ENCODE measurements at regions not wholly inside any gene's neighbourhood (a gene's known extent, or its start where the extent isn't known, plus 50 kb on each side); places are given as distances from the start of the nearest gene placed in this dataset.

DNA sequence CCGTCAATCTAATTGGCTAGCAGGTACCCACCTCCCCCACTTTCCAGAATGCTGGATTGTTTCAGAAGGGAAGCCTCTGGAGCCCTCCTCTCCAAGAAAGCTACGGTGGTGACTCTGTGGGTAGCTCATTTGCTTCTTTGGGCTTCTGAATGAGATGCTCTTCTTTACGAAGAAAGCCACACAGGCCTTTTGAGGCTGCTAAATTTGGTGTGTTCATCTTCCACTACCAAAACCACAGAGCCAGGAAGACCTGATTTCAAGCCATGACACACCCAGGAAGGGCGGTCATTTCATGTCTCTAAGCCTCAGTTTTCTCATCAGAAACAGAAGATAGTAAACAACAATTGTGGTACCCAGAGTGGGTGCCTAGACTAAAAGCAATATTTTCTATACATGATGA lies 901.2 kb downstream of the KCNMA1 start:
- DNase-seq (ENCODE audit: low read depth in 4 of 4, low spot score in 2 of 4): no peak

DNA sequence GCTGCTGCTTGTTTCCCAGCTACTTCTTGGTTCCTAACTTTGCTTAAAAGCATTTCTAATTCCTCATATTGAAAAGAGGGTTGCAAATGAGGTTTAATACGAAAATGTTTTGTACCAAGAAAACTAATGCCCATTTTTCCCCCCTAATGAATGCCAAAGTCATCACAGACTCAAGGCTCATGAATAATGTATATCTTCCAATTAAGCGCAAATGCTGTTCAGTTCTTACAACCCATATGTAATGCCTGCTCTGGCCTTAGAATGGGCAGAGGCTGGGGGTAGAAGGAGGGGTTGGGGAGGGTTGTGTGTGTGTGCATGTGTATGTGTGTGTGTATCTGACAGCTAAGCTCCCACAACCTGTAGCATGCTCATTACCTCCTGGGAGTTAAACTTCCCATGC lies 901.7 kb downstream of the KCNMA1 start:
- no peak for DNase-seq (ENCODE audit: low read depth in 4 of 4, low spot score in 2 of 4)

DNA sequence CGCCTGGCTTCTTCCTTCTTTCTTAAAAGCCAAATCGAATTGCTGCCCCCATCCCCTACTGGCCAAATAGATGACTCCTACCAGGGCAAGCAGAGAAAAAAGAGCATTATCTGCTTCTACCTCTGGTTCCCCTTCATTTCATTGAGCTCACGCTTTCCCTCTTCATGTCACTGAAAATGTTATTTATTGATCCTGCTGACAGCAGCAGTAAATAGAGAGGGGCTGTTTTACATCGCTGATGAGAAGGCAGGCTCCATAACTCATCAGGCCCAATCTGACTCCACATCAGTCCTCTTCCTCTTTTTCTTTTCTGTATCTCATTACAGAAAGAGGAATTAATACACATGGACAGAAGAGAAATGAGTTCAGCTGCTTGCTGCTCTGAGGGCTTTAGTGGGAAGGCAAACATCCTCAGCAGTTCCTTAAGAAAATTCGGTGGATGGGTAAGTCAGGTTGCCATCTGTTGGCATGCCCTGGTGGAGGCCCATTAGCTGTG lies 904.1 kb downstream of the KCNMA1 start:
- no peak for DNase-seq (ENCODE audit: low read depth in 4 of 4, low spot score in 2 of 4)

GRCh38 chr10:76732306-76732705 lies 905.3 kb downstream of the KCNMA1 start:
- DNase-seq (ENCODE audit: low read depth in 4 of 4, low spot score in 2 of 4): no peak

- peak; percentile 5 to 21 (median 10) for DNase-seq (ENCODE audit: low read depth in 4 of 4, low spot score in 2 of 4)
Measured at GRCh38 chr10:76729841-76730487, 907.6 kb downstream of the KCNMA1 start.

GRCh38 chr10:76729346-76729745 lies 908.3 kb downstream of the KCNMA1 start:
- no peak for DNase-seq (ENCODE audit: low read depth in 4 of 4, low spot score in 2 of 4)

DNA sequence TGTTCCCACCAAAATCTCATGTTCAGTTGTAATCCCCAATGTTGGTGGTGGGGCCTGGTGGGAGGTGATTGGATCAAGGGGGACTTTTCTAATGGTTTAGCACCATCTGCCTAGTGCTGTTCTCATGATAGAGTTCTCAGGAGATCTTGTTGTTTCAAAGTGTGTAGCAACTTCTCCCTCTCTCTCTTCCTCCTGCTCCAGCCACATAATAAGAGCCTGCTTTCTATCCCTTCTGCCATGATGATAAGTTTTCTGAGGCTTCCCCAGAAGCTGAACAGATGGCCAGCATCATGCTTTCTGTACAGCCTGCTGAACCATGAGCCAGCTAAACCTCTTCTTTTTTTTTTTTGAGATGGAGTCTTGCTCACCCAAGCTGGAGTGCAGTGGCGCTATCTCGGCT lies 910.6 kb downstream of the KCNMA1 start:
- DNase-seq (ENCODE audit: low read depth in 4 of 4, low spot score in 2 of 4): no peak

GRCh38 chr10:76723844-76724243 lies 913.8 kb downstream of the KCNMA1 start:
- no peak for DNase-seq (ENCODE audit: low read depth in 4 of 4, low spot score in 2 of 4)

- DNase-seq (ENCODE audit: low read depth in 4 of 4, low spot score in 2 of 4): no peak
Measured at GRCh38 chr10:76721891-76722505, 915.6 kb downstream of the KCNMA1 start.

DNA sequence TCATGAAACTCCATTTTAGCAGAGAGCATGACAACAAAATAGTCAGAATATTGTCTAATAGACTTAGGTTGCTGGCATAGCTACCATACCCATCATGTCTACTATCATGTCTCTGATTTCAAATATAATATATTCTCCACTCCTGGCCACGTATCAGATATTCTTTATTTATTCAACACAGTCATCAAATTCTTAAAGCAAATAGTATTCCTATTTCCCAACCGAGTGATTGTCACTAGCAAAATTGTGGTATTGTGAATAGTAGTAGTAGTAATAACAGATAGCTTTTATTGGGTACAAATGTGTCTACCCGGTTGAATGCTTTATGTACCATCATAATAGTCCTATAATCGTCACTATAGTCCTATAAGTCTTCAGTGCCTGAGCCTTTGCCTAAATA lies 918.6 kb downstream of the KCNMA1 start:
- DNase-seq (ENCODE audit: low read depth in 4 of 4, low spot score in 2 of 4): no peak

GRCh38 chr10:76717141-76717540 lies 920.5 kb downstream of the KCNMA1 start:
- DNase-seq (ENCODE audit: low read depth in 4 of 4, low spot score in 2 of 4): no peak

- no peak for DNase-seq (ENCODE audit: low read depth in 4 of 4, low spot score in 2 of 4)
Measured at GRCh38 chr10:76711222-76711997, 926.2 kb downstream of the KCNMA1 start.

DNA sequence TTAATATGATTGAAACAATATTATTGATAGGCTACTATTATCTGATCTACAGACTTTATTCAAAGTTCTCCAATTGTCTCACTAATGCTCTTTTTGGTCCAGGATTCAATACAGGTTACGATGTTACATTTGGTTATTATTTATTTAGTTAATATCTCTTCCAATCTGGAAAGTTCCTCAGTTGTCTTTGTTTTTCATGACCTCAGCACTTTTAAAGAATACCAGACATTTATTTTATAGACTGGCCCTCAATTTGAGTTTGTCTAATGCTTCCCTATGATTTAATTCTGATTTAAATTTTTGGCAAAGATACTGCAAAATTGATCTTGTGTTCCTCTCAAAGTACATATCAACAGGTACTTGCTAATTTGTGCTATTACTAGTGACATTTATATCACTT lies 937.4 kb downstream of the KCNMA1 start:
- DNase-seq (ENCODE audit: low read depth in 4 of 4, low spot score in 2 of 4): no peak

DNA sequence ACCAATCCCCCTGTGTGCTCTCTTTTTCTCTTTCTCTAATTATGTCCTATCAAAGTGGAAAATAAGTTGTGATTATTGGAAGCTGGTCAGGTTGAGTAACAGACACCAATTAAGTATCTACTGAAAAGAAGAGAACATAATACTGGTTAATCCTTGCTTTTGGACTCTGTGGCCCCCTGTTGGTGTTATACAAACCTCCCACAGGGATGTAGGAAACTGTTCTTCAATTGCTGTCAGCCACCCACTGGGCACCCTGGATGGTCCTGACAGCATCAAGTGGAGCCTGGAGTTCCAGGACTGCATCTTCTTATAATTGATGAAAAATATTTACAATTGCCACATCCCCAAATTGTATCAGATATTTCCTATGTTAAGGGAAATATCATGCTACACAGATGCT lies 939.7 kb downstream of the KCNMA1 start:
- DNase-seq (ENCODE audit: low read depth in 4 of 4, low spot score in 2 of 4): no peak

- no peak for DNase-seq (ENCODE audit: low read depth in 4 of 4, low spot score in 2 of 4)
Measured at GRCh38 chr10:76695069-76695468, 942.5 kb downstream of the KCNMA1 start.

GRCh38 chr10:76686201-76686600 lies 951.4 kb downstream of the KCNMA1 start:
- DNase-seq (ENCODE audit: low read depth in 4 of 4, low spot score in 2 of 4): no peak

DNA sequence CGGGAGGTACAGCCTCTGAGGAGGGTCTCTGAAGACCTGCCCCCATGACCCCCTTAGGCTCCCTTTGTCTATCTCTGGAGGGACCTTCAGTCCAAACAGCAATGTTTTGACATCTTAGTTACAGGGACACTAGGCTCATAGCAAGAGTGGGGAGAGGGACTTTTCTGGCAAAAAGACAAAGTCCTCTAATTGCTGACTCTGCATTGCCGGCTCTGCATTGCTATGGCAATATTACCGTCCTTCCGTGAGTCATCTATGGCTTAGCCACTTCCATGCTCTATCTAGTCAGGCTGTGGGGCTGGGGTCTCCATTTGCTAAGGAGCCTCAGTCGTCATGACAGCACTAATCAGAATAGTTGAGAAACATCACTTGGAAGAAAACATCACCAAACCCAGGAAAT lies 952.6 kb downstream of the KCNMA1 start:
- no peak for DNase-seq (ENCODE audit: low read depth in 4 of 4, low spot score in 2 of 4)

DNA sequence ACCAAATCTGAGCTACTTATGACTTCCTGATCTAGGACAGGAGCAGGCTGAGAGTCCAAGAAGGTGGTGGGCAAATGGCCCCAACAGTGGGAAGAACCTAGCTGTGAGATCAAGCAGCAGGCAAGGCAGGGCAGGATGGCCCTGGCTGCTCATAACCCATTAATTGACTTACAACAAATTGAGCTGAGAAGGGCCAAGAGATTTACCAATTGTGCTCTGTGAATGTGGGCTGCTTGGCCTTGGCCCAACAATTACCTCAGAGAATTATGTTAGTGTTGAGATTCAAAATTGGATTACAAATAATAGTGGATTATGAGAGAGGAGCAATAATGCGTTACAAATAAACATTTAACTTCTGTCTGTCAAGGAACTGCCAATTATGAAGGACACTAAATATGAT lies 956.5 kb downstream of the KCNMA1 start:
- DNase-seq (ENCODE audit: low read depth in 4 of 4, low spot score in 2 of 4): no peak

- no peak for DNase-seq (ENCODE audit: low read depth in 4 of 4, low spot score in 2 of 4)
Measured at GRCh38 chr10:76679030-76679429, 958.6 kb downstream of the KCNMA1 start.

- DNase-seq (ENCODE audit: low read depth in 4 of 4, low spot score in 2 of 4): no peak
Measured at GRCh38 chr10:76675951-76676587, 961.5 kb downstream of the KCNMA1 start.

- no peak for DNase-seq (ENCODE audit: low read depth in 4 of 4, low spot score in 2 of 4)
Measured at GRCh38 chr10:76675561-76675950, 962.1 kb downstream of the KCNMA1 start.
